ENCODE measurements at regions not wholly inside any gene's neighbourhood (a gene's known extent, or its start where the extent isn't known, plus 50 kb on each side); places are given as distances from the start of the nearest gene placed in this dataset.

- H3K9me3 ChIP-seq (ENCODE audit: control insufficient read depth in 1 of 2, insufficient read depth in 1 of 2, low read length in 2 of 2) = peaks cover 14 to 15% of the 10 kb centered on the region in 2 experiments
- intact Hi-C loops (cut with DNase I, micrococcal nuclease) = no loop called here
- H3K4me1 ChIP-seq (ENCODE audit: insufficient read depth, low read length) = no peaks in the 10 kb centered on the region
- Mint-ChIP-seq H3K27ac (no peak overlapping the region), H3K36me3 (ENCODE audit: low read depth) (peaks cover 74% of the 10 kb centered on the region), H3K9me3 (peaks cover 8% of the 10 kb centered on the region), H3K4me1 (ENCODE audit: low read depth) (no peaks in the 10 kb centered on the region), H3K4me3 (no peak overlapping the region), H3K27me3 (no peaks in the 10 kb centered on the region)
- ChIA-PET POLR2A (no interaction called here), CTCF (no interaction called here)
- TF ChIP-seq, protein P1, sequence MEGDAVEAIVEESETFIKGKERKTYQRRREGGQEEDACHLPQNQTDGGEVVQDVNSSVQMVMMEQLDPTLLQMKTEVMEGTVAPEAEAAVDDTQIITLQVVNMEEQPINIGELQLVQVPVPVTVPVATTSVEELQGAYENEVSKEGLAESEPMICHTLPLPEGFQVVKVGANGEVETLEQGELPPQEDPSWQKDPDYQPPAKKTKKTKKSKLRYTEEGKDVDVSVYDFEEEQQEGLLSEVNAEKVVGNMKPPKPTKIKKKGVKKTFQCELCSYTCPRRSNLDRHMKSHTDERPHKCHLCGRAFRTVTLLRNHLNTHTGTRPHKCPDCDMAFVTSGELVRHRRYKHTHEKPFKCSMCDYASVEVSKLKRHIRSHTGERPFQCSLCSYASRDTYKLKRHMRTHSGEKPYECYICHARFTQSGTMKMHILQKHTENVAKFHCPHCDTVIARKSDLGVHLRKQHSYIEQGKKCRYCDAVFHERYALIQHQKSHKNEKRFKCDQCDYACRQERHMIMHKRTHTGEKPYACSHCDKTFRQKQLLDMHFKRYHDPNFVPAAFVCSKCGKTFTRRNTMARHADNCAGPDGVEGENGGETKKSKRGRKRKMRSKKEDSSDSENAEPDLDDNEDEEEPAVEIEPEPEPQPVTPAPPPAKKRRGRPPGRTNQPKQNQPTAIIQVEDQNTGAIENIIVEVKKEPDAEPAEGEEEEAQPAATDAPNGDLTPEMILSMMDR (IDR thresholded peaks at IDR 0.05) = no peak
- H3K4me3 ChIP-seq (ENCODE audit: low read length) = no peak overlapping the region
- ATAC-seq (ENCODE audit: poor library complexity) (no peak), DNase-seq (no peak)
- H3K27ac ChIP-seq (ENCODE audit: low read depth in 1 of 2, low read length in 2 of 2) = no peak overlapping the region
- H3K27me3 ChIP-seq (ENCODE audit: control insufficient read depth in 1 of 2, insufficient read depth in 2 of 2, low read length in 2 of 2) = no peaks in the 10 kb centered on the region
- no peaks in the 10 kb centered on the region for H3K36me3 ChIP-seq (ENCODE audit: insufficient read depth, low read length)
These were observed 189.1 kb downstream of the RAB28 start for GRCh38 chr4:13294961-13295605.

- ChIA-PET POLR2A (no interaction called here), CTCF (no interaction called here)
- no peak for DNase-seq
- ATAC-seq (ENCODE audit: poor library complexity) = no peak
- Histone ChIP-seq H3K4me1 (ENCODE audit: insufficient read depth, low read length) (no peaks in the 10 kb centered on the region), H3K4me3 (ENCODE audit: low read length) (no peak overlapping the region), H3K27me3 (ENCODE audit: control insufficient read depth in 1 of 2, insufficient read depth in 2 of 2, low read length in 2 of 2) (no peaks in the 10 kb centered on the region), H3K9me3 (ENCODE audit: control insufficient read depth in 1 of 2, insufficient read depth in 1 of 2, low read length in 2 of 2) (peaks cover 9 to 16% of the 10 kb centered on the region in 2 experiments), H3K36me3 (ENCODE audit: insufficient read depth, low read length) (no peaks in the 10 kb centered on the region), H3K27ac (ENCODE audit: low read depth in 1 of 2, low read length in 2 of 2) (no peak overlapping the region)
- Mint-ChIP-seq H3K36me3 (ENCODE audit: low read depth) (peaks cover 54% of the 10 kb centered on the region), H3K4me3 (no peak overlapping the region), H3K4me1 (ENCODE audit: low read depth) (no peaks in the 10 kb centered on the region), H3K27me3 (no peaks in the 10 kb centered on the region), H3K27ac (no peak overlapping the region), H3K9me3 (peaks cover 15% of the 10 kb centered on the region)
- TF ChIP-seq, protein P1 (IDR thresholded peaks at IDR 0.05) = no peak
- intact Hi-C loops (cut with DNase I, micrococcal nuclease) = no loop called here
These were observed 191.8 kb downstream of the RAB28 start for GRCh38 chr4:13292372-13292771.

DNA sequence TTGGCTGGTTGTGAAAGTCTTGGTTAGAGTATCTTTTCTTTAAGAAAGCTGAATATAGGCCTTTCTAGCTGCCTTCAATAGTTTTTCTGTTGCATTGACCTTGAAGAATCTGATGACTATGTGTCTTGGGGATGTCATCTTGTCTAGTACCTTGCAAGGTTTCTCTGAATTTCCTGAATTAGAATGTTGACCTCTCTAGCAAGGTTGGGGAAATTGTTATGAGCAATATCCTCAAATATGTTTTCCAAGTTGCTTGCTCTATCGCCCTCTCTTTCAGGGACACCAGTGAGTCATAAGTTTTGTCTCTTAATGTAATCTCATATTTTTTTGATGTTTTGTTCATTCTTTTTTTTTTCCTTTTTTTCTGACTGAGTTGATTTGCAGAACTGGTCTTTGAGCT, 194.7 kb downstream of the RAB28 start:
- Histone ChIP-seq H3K36me3 (ENCODE audit: insufficient read depth, low read length) (no peaks in the 10 kb centered on the region), H3K4me3 (ENCODE audit: low read length) (no peak overlapping the region), H3K9me3 (ENCODE audit: control insufficient read depth in 1 of 2, insufficient read depth in 1 of 2, low read length in 2 of 2) (peaks cover 9 to 12% of the 10 kb centered on the region in 2 experiments), H3K4me1 (ENCODE audit: insufficient read depth, low read length) (no peaks in the 10 kb centered on the region), H3K27ac (ENCODE audit: low read depth in 1 of 2, low read length in 2 of 2) (no peak overlapping the region), H3K27me3 (ENCODE audit: control insufficient read depth in 1 of 2, insufficient read depth in 2 of 2, low read length in 2 of 2) (no peaks in the 10 kb centered on the region)
- ChIA-PET POLR2A (no interaction called here), CTCF (no interaction called here)
- H3K36me3 Mint-ChIP-seq (ENCODE audit: low read depth) = peaks cover 37% of the 10 kb centered on the region
- intact Hi-C loops (cut with DNase I, micrococcal nuclease) = no loop called here
- H3K27ac Mint-ChIP-seq = no peak overlapping the region
- no peak overlapping the region for H3K4me3 Mint-ChIP-seq
- TF ChIP-seq, protein P1 (IDR thresholded peaks at IDR 0.05) = no peak
- H3K27me3 Mint-ChIP-seq = no peaks in the 10 kb centered on the region
- ATAC-seq (ENCODE audit: poor library complexity) (no peak), DNase-seq (no peak)
- peaks cover 30% of the 10 kb centered on the region for H3K9me3 Mint-ChIP-seq
- no peaks in the 10 kb centered on the region for H3K4me1 Mint-ChIP-seq (ENCODE audit: low read depth)
